GM21423 (cell line): ENCODE measurements at regions not wholly inside any gene's neighbourhood (a gene's known extent, or its start where the extent isn't known, plus 50 kb on each side); places are given as distances from the start of the nearest gene placed in this dataset.
"Not testable (repeated sequence)": the region's sequence is repeated elsewhere in the genome, so short reads cannot be mapped to it uniquely, and the experiment has no call there.

Source experiments
- ATAC-seq: cut with Tn5 transposase; IDR thresholded peaks from one replicate; pipeline ENCODE4 v1.9.1; 2021; ENCODE audit warnings: mild to moderate bottlenecking, moderate library complexity; ENCODE audit not compliant: unreplicated experiment

- ATAC-seq = no peak
Observed at GRCh38 chr6:101108286-101108685, 227.2 kb upstream of the ASCC3 start.

GRCh38 chr6:101110814-101111213 lies 229.7 kb upstream of the ASCC3 start:
- no peak for ATAC-seq

- no peak for ATAC-seq
Observed at GRCh38 chr6:101113468-101114260, 232.5 kb upstream of the ASCC3 start.

- ATAC-seq = peak; percentile 67
Observed at GRCh38 chr6:101114703-101115102, 233.6 kb upstream of the ASCC3 start.

DNA sequence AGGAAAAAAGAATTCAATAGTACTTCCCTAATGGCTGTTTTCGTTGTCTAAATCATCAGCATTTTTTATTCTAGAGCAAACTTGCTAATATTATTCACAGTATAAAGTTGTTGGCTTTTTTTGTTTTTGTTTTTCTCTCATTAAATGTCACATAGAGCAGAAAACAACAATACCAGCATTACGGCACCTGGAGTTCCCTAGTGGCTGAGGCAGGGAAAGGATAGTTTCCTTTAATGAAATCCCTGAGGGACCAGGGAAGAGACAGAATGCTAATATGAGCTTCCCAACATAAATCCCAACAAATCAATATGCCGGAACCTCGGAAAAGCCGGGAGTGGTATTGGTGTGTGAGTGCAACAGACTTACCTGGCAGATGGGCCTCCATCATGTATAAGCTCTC lies 235.2 kb upstream of the ASCC3 start:
- ATAC-seq = no peak

DNA sequence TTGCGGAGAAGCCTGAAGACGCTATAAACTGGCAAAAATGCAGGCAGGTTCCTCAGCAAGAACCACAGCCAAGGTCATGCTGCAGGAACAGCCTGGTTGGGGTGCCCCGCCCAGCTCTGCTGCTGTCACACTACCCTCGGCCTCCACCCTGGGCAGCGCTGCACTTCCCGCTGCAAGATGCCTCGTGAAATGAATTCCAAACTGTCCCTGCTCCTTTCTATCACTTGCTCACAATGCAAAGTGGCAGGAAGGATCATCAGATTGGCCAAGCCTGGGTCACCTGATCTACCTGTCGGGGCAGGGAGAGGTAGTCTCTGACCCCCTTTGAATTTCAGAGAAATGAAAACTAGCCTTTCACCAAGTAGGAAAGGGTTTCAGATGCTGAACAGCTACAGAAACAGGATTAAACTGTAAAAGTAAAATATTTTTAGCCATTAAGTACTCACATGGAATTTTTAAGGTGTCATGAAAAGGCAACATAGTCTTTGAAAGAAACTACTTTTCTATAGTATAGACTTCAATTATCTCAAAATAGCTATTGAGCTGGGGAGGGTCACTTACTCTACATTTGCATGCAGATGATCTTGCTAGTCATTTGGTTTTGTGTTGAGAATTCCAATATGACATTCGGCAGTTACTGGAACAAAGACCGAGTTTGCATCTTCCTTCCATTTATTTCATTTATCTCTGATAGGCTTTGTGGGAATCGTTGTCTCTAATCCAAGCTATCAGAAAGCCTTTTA lies 236.4 kb upstream of the ASCC3 start:
- ATAC-seq = no peak

GRCh38 chr6:101118136-101118396 lies 236.9 kb upstream of the ASCC3 start:
- no peak for ATAC-seq

GRCh38 chr6:101120747-101121146 lies 239.6 kb upstream of the ASCC3 start:
- no peak for ATAC-seq

DNA sequence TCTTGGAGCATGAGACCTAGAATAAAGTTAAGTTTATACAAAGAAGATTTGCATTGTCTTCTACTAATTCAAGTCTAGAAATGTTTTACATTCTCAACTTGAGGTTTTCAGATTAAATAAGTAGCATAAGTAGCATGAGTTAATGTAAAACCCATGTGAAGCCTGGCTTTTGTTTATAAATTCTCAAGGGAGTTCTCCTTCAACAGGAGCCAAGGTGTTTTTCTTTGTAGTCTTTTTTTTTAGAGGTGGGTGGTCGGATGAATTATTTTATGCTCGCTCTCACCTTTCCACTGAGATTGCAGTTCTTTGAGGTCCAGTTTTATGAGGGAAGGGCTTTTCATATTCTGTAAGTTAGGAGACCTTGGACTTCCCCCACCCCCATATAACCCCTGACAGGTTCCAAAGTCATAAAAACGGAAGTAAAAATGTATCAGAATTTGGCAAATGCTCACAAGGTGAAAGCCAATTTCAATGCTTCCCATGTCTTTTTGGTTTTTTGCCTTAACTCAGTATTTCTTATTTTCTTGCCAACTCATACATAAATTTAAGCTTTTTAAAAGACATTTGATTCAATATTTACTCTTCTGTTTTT lies 244.3 kb upstream of the ASCC3 start:
- no peak for ATAC-seq

- ATAC-seq = no peak
Observed at GRCh38 chr6:101126501-101126900, 245.4 kb upstream of the ASCC3 start.

DNA sequence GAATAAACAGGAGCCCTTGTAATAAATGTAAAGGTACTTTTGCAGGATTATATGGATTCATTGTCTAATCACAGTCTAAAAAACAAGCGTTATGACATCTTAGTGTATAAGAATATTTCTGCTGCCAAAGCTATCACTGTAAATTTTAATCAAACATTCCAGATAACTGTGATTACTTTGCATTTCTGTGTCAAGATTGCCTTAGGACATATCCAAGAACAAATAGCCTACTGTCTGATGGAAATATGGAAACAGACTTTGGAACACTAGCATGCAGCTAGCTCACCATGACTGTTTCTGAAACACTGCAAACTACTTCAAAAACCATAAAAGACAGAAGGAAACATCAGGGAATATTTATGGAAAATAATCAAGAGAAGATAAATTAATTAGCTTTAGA lies 248.7 kb upstream of the ASCC3 start:
- no peak for ATAC-seq

GRCh38 chr6:101146389-101146788 lies 247.1 kb upstream of the GRIK2 start:
- ATAC-seq = no peak

GRCh38 chr6:101150226-101150625 lies 243.3 kb upstream of the GRIK2 start:
- no peak for ATAC-seq

DNA sequence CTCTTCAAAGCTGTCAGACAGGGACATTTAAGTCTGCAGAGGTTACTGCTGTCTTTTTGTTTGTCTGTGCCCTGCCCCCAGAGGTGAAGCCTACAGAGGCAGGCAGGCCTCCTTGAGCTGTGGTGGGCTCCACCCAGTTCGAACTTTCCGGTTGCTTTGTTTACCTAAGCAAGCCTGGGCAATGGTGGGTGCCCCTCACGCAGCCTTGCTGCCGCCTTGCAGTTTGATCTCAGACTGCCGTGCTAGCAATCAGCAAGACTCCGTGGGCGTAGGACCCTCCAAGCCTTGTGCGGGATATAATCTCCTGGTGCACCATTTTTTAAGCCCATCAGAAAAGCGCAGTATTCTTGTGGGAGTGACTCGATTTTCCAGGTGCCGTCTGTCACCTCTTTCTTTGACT lies 235.9 kb upstream of the GRIK2 start:
- ATAC-seq = not testable (repeated sequence)

GRCh38 chr6:101163611-101164010 lies 229.9 kb upstream of the GRIK2 start:
- no peak for ATAC-seq

- ATAC-seq = no peak
Observed at GRCh38 chr6:101167638-101168037, 225.9 kb upstream of the GRIK2 start.

GRCh38 chr6:101171049-101171448 lies 222.5 kb upstream of the GRIK2 start:
- not testable (repeated sequence) for ATAC-seq

- no peak for ATAC-seq
Observed at GRCh38 chr6:101178748-101179147, 214.8 kb upstream of the GRIK2 start.

- no peak for ATAC-seq
Observed at GRCh38 chr6:101181006-101181405, 212.5 kb upstream of the GRIK2 start.

- not testable (repeated sequence) for ATAC-seq
Observed at GRCh38 chr6:101188285-101188798, 205.2 kb upstream of the GRIK2 start.

DNA sequence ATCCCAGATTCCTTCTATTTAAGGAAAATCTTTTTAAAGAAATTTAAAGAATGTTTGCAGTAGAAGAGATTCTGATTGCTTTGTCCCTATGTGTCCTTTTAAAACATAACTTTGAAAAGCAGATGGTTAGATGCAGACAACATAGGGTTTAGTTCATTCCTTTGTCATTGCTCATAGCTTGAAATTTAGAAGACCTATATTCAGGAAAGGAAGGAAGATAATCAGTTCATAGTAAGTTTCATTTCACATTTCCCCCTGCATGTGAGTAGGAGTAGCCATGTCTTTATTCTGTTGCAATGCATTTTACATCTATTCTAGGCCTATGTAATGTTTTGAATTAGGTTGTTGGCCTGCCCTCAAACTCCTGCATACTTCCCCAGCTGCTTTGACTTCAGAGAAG lies 197.9 kb upstream of the GRIK2 start:
- ATAC-seq = no peak

DNA sequence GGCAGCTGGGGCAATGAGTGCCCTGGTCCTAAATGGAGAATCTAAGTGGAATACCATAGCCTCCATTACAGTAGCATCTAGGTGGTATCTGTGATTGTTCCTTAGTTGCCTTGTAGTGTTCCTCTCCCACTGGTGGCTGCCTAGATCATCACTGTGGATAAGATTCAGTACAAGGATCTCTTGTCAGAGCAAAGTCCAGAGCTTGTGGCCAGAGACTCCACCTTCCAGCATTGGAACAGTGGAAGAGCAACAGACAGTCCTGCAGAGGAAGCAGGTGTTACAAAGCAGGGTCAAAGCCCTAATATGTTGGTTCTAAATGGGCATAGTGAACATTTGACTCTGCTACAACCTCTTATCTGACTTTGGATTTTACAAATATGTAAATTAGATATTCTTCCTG lies 194.1 kb upstream of the GRIK2 start:
- ATAC-seq = no peak
